ENCODE measurements at regions not wholly inside any gene's neighbourhood (a gene's known extent, or its start where the extent isn't known, plus 50 kb on each side); places are given as distances from the start of the nearest gene placed in this dataset.

DNA sequence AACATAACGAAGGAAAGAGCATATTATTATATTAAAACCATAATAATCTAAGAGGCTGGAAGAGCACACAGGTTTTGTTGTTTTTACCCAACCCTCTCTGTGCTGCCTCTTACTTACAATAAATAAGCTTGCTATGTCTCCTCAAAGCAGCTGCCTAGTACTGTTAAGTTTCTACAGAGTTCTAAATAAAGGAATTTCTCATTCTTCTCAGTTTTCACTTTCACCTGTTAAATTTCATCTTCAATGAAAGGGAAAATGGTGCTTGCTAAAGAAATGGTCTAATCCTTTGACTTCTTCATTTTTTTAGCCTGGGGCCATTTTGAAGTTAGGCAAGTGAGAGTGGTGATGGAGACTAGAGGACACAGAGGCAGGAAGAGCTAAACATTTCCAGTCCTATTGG lies 396.1 kb downstream of the MAN2A1 start:
- DNase-seq (ENCODE audit: low read depth, low spot score), result no peak
- TF ChIP-seq, protein P1, sequence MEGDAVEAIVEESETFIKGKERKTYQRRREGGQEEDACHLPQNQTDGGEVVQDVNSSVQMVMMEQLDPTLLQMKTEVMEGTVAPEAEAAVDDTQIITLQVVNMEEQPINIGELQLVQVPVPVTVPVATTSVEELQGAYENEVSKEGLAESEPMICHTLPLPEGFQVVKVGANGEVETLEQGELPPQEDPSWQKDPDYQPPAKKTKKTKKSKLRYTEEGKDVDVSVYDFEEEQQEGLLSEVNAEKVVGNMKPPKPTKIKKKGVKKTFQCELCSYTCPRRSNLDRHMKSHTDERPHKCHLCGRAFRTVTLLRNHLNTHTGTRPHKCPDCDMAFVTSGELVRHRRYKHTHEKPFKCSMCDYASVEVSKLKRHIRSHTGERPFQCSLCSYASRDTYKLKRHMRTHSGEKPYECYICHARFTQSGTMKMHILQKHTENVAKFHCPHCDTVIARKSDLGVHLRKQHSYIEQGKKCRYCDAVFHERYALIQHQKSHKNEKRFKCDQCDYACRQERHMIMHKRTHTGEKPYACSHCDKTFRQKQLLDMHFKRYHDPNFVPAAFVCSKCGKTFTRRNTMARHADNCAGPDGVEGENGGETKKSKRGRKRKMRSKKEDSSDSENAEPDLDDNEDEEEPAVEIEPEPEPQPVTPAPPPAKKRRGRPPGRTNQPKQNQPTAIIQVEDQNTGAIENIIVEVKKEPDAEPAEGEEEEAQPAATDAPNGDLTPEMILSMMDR (IDR thresholded peaks at IDR 0.05; ENCODE audit: insufficient read depth, low read length, missing control alignments), result no peak
- ChIA-PET CTCF (no interaction called here), POLR2A (no interaction called here)
- H3K4me3 ChIP-seq (ENCODE audit: low read depth, low read length), result no peak overlapping the region

DNA sequence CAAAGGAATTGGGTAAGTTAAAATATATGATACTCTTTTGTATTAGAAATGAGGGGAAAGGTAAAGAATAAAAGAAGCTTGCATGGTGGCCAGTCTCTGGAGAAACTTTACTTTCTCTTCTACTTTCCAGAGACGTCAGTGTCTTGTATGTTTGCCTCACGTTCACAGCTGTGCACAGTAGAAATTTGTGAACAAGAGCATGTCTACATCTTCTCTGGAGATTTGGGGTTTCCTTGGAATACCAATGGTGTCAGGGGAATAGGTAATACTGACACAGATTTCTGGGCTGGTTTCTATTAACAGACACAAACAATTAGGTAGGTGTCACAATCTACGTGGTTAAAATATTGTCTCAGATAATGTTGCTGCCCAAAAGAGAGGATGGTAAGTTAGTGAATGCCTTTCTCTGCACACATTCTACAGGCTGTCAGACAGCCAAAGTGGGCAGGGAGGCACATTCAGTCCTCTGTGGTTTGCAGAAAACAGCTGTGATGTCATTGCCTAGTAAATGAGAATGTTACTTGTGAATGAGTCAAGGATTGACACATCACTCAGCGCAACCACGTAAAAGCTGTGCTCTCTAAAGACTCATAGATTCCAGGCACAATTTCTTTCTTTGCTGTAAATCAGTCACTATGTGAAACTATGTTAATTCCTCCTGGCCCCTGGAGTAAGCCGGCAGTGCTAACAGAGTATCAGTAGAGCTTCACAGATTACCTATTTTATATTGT lies 397.1 kb downstream of the MAN2A1 start:
- peak; percentile 73 for DNase-seq (ENCODE audit: low read depth, low spot score)
- H3K4me3 ChIP-seq (ENCODE audit: low read depth, low read length), result no peak overlapping the region
- TF ChIP-seq, protein P1 (IDR thresholded peaks at IDR 0.05; ENCODE audit: insufficient read depth, low read length, missing control alignments), result no peak
- ChIA-PET POLR2A (no interaction called here), CTCF (interaction anchor here (0.7 kb wide), 1 partner anchor 381 kb away, joined by 3 read pairs; no protein-coding TSS in a partner anchor)

DNA sequence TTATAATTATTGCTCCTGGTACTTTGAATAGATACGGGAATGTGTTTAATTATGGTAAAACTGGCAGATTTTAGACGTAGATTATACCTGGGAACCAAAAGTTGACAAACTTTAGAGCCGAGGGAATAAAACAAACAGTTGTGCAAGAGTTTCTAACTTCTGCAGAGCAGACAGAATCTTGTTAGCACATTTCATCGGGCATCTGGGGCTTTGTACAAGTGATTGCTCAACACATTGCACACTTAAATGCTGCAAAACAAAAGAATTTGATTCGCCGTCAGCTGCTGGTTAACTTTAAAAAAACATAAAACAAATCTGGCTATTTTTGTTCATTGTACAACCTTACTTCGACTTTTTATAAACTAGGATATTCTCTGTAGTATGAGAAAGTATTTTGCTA lies 398.1 kb downstream of the MAN2A1 start:
- no peak for DNase-seq (ENCODE audit: low read depth, low spot score)
- ChIA-PET POLR2A (no interaction called here), CTCF (no interaction called here)
- TF ChIP-seq, protein P1 (IDR thresholded peaks at IDR 0.05; ENCODE audit: insufficient read depth, low read length, missing control alignments), result no peak
- no peak overlapping the region for H3K4me3 ChIP-seq (ENCODE audit: low read depth, low read length)

DNA sequence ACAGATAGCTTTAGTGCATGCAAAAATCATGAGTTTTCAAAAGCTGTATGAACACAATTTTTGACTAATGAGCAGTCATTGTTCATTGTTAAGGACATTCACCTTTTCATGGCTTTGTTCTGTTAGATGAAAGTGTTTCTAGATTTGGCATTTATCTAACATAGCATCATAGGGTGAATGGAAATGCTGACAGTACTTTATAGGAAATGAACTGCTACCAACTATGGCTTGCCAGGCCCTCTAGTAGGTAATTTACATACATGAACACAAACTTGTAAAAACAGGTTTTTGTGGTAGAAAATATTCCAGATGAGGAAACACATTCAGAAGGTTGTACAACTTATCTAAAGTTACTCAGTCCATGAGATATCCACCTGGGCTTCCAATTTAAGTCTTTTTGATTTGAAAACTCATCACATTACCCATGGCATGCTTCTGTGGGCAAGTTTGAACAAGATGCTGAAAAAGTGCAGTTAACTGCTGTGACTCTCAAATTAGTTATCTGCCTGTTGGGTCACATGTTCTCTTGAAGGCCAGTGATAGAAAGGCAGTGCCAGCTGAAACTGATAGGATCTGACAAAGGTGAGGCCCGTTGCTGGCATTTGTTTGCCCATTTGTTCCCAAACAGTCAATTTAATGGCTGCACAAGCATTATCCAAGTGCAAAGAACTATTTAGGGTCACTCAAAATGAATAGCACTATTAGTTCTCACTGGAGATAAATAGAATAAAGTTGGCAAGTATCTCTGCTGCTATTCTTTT lies 399.1 kb downstream of the MAN2A1 start:
- CTCF ChIA-PET, result no interaction called here
- POLR2A ChIA-PET, result no interaction called here
- no peak for DNase-seq (ENCODE audit: low read depth, low spot score)
- no peak overlapping the region for H3K4me3 ChIP-seq (ENCODE audit: low read depth, low read length)
- TF ChIP-seq, protein P1 (IDR thresholded peaks at IDR 0.05; ENCODE audit: insufficient read depth, low read length, missing control alignments), result no peak

DNA sequence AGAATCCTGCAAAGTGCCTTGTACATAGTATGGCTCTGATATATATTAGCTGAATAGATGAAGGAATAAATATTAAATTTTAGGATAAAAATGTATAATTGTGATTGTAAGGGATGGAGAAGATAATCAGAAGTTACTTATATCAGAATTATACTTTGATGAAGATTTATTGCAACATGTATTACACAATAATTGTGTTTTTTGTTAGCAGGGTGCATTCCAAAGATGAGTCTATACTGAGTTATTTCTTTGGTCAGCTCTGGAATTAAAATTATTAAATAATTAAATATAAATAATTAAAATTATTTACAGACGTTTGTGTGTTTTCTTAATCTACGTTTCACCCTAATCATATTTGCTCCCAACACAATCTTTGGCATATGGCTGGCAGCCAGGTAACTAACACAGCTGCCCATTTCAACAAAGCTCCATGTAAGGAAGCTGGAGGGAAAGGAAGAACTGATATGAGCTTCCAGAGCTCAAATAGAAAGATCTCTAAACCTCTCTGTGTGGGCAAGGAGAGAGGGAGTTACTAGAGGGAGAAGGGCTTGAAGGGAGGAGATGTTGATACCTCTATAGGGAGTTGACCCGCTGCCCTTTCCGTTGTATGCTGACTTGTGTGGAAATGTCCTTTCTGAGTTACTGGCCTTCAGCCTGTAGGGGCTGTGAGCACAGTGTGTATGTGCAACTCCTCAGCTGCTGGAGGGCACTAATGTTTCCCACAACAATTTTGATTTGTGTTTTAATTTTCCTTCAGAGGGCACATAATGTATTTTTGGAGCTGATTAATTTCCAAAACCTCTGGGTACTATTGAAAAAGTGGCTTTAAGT lies 403.4 kb downstream of the MAN2A1 start:
- POLR2A ChIA-PET, result no interaction called here
- H3K4me3 ChIP-seq (ENCODE audit: low read depth, low read length), result no peak overlapping the region
- DNase-seq (ENCODE audit: low read depth, low spot score), result no peak
- TF ChIP-seq, protein P1 (IDR thresholded peaks at IDR 0.05; ENCODE audit: insufficient read depth, low read length, missing control alignments), result no peak
- CTCF ChIA-PET, result no interaction called here

DNA sequence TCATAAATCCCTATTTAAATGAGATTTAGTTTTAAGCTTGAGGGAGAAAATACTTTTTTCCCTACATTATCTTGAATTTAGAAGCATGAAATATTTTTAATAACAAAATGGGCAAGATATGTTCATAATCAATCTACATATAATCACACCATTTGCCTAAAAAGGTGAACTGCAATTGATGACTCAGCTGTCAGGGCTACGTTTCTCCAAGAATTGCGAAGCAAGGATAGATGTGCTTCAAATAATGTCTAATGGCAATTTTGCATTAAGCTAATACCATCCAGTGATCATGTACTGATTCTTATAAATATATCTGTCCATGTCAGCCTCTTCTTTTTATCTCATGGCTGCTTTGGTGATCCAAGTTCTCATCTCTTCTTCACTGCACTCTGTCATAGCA lies 404.4 kb downstream of the MAN2A1 start:
- TF ChIP-seq, protein P1 (IDR thresholded peaks at IDR 0.05; ENCODE audit: insufficient read depth, low read length, missing control alignments), result no peak
- ChIA-PET POLR2A (no interaction called here), CTCF (no interaction called here)
- no peak for DNase-seq (ENCODE audit: low read depth, low spot score)
- no peak overlapping the region for H3K4me3 ChIP-seq (ENCODE audit: low read depth, low read length)

Measured in AG04449 (cell line).